HEK293T (cell line): ENCODE measurements at regions not wholly inside any gene's neighbourhood (a gene's known extent, or its start where the extent isn't known, plus 50 kb on each side); places are given as distances from the start of the nearest gene placed in this dataset.

Experiments
- CTCF ChIA-PET: fragments of 350-600 bp; formaldehyde crosslinking; extraction: SDS; loops from one replicate; lab custom pipeline; 2021; ENCODE audit warnings: antibody characterized with exemption, inconsistent platforms; lab: Yijun Ruan, JAX
- POLR2A ChIA-PET: fragments of 350-600 bp; formaldehyde crosslinking; extraction: SDS; loops from one replicate; lab custom pipeline; 2020; ENCODE audit warnings: antibody characterized with exemption, inconsistent platforms; lab: Yijun Ruan, JAX
- DNase-seq: peaks from one replicate; pipeline ENCODE4 v3.0.0; 2012; ENCODE audit warnings: mixed read lengths; ENCODE audit errors: extremely low spot score
- ARNT ChIP-seq: fragments of 450-650 bp; IDR thresholded peaks from 2 replicates; pipeline ENCODE4 v1.6.1; 2017; ENCODE audit warnings: mild to moderate bottlenecking
- BHLHE40 ChIP-seq: fragments of 450-650 bp; IDR thresholded peaks from 2 replicates; pipeline ENCODE4 v1.6.1; 2016; ENCODE audit warnings: mild to moderate bottlenecking, moderate library complexity, borderline replicate concordance
- CTBP1 ChIP-seq: fragments of 450-650 bp; IDR thresholded peaks from 2 replicates; pipeline ENCODE4 v1.6.1; 2016; ENCODE audit warnings: borderline replicate concordance
- ELF4 ChIP-seq: fragments of 450-650 bp; IDR thresholded peaks from 2 replicates; pipeline ENCODE4 v1.6.1; 2017; ENCODE audit warnings: antibody characterized with exemption
- FOXA1 ChIP-seq: fragments of 450-650 bp; IDR thresholded peaks from 2 replicates; pipeline ENCODE4 v1.6.1; 2016; ENCODE audit warnings: mild to moderate bottlenecking
- FOXK2 ChIP-seq: fragments of 450-650 bp; IDR thresholded peaks from 2 replicates; pipeline ENCODE4 v1.6.1; 2016; ENCODE audit warnings: mild to moderate bottlenecking
- FOXM1 ChIP-seq: fragments of 450-650 bp; IDR thresholded peaks from 2 replicates; pipeline ENCODE4 v1.6.1; 2017; ENCODE audit warnings: mild to moderate bottlenecking, borderline replicate concordance
- HDGF ChIP-seq: fragments of 450-650 bp; IDR thresholded peaks from 2 replicates; pipeline ENCODE4 v1.6.1; 2017; ENCODE audit warnings: antibody characterized with exemption, borderline replicate concordance
- L3MBTL2 ChIP-seq: fragments of 450-650 bp; conservative IDR thresholded peaks from 2 replicates; pipeline ENCODE4 v1.6.1; 2016; ENCODE audit warnings: mild to moderate bottlenecking
- LEF1 ChIP-seq: fragments of 450-650 bp; IDR thresholded peaks from 2 replicates; pipeline ENCODE4 v1.6.1; 2017; ENCODE audit warnings: mild to moderate bottlenecking, borderline replicate concordance
- NFRKB ChIP-seq: fragments of 450-650 bp; IDR thresholded peaks from 2 replicates; pipeline ENCODE4 v1.6.1; 2016; ENCODE audit warnings: mild to moderate bottlenecking, moderate library complexity
- SP1 ChIP-seq: fragments of 450-650 bp; IDR thresholded peaks from 2 replicates; pipeline ENCODE4 v1.6.1; 2017
- SUZ12 ChIP-seq: fragments of 450-650 bp; IDR thresholded peaks from 2 replicates; pipeline ENCODE4 v1.6.1; 2016; ENCODE audit warnings: mild to moderate bottlenecking
- TARDBP ChIP-seq: fragments of 450-650 bp; IDR thresholded peaks from 2 replicates; pipeline ENCODE4 v1.6.1; 2016
- ZNF384 ChIP-seq: fragments of 450-650 bp; IDR thresholded peaks from 2 replicates; pipeline ENCODE4 v1.6.1; 2016
- TF ChIP-seq, protein P1 (sequence below): fragments of 450-650 bp; IDR thresholded peaks from 2 replicates; pipeline ENCODE4 v1.6.1; 2016

DNA sequence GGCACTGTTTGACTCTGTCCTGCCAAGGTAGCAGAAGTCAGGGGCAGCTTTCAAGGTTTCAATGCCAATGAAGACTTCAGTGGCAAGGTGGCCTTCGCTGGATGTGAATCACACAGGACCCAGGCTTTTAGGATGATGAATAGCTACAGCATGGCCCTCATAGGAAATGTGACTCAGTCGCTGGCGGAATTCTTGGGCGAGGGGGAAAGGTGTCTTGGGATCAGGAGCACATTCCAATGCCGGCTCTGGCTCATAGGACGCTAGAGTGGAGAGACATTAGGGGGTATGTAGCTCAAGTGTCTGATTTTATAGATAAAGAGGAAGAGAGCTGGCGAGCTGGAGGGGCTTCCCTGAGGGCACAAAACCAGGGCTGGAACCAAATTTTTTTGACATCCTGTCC lies 68.6 kb downstream of the SMIM21 start:
- DNase-seq = no peak
- POLR2A ChIA-PET = no interaction called here
- TF ChIP-seq HDGF (no peak), SP1 (no peak), CTBP1 (no peak), SUZ12 (no peak)
- CTCF ChIA-PET = interaction anchor here (0.9 kb wide), 1 partner anchor 15 kb away, joined by 4 read pairs; no protein-coding TSS in a partner anchor

DNA sequence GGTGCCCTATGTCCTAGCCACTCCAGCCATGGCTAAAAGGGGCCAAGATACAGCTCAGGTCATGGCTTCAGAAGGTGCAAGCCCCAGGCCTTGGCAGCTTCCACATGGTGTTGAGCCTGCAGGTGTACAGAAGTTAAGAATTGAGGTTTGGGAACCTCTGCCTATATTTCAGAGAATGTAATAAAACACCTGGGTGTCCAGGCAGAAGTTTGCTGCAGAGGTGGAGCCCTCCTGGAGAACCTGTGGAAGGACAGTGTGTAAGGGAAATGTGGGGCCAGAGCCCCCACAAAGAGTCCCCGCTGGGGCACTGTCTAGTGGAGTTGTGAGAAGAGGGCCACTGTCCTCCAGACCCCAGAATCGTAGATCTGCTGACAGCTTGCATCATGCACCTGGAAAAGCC lies 74.1 kb downstream of the SMIM21 start:
- CTCF ChIA-PET = no interaction called here
- no peak for DNase-seq
- POLR2A ChIA-PET = no interaction called here
- TF ChIP-seq ELF4 (no peak), LEF1 (no peak), BHLHE40 (no peak), CTBP1 (no peak), ARNT (no peak), TARDBP (no peak), HDGF (no peak)

DNA sequence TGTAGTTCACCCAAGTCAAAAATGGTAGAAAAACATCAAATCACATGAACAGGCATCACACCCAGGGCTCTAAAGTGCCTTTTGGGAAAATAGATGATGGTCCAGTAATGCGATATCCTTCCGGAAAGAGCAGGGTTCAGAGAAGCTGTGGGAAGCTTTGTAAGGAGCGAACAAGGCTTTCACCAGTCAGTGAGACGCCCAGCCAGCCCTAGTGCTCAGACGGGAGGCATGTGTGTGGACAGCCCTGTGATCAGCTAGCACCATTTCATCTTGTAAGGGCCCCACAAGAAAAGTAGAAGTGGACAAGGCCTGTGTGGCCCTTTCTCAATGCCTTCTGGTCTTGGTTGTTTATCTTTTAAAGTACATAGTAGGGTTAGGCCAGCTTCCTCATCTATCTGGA lies 76.1 kb downstream of the SMIM21 start:
- DNase-seq = no peak
- ChIA-PET CTCF (no interaction called here), POLR2A (no interaction called here)
- TF ChIP-seq FOXK2 = no peak
- no peak for TF ChIP-seq SP1
- no peak for TF ChIP-seq HDGF
- no peak for TF ChIP-seq ELF4
- TF ChIP-seq L3MBTL2 = no peak
- TF ChIP-seq, protein P1, sequence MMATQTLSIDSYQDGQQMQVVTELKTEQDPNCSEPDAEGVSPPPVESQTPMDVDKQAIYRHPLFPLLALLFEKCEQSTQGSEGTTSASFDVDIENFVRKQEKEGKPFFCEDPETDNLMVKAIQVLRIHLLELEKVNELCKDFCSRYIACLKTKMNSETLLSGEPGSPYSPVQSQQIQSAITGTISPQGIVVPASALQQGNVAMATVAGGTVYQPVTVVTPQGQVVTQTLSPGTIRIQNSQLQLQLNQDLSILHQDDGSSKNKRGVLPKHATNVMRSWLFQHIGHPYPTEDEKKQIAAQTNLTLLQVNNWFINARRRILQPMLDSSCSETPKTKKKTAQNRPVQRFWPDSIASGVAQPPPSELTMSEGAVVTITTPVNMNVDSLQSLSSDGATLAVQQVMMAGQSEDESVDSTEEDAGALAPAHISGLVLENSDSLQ = no peak

DNA sequence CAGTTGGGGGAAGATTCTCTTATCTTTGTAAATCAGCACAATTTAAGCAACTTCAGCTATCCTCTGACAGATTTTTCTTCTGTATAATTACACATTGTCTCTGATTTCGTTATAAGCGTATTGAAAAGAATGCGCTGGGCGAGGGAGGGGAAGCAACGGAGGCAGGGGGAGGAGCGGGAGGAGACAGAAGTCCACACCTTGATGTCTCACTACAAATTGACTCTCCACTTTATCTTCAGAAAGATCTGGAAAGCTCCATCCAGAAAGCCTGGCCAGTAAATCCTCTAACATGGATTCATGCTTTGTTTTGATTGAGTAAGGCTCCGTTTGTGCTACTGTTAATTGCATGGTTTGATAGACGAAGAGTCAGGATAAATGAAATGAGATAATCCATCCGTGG lies 76.6 kb downstream of the SMIM21 start:
- DNase-seq = no peak
- ChIA-PET POLR2A (no interaction called here), CTCF (no interaction called here)
- TF ChIP-seq LEF1 (no peak), ARNT (no peak), FOXA1 (no peak), L3MBTL2 (no peak), SUZ12 (no peak), CTBP1 (no peak), ELF4 (no peak), FOXK2 (no peak), HDGF (no peak), ZNF384 (no peak), BHLHE40 (no peak), SP1 (no peak), FOXM1 (no peak), TARDBP (no peak)
- TF ChIP-seq, protein P1 = no peak

DNA sequence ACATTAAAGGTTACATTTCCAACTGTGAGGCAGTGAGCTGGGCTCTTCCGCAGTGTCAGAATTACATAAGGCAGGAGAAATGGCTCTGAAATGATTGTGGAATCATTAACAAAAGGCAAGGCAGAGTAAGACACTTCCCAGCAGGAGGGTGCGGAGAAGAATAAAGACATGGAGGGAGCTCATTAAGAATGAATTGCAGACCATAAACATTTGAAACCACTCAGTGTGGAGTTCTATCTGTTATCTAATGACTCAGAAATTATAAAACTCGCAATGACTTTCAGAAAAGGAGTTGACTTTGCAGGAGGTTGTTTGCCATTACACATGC lies 77.0 kb downstream of the SMIM21 start:
- ChIA-PET POLR2A (no interaction called here), CTCF (no interaction called here)
- TF ChIP-seq TARDBP = no peak
- no peak for TF ChIP-seq ELF4
- no peak for DNase-seq

DNA sequence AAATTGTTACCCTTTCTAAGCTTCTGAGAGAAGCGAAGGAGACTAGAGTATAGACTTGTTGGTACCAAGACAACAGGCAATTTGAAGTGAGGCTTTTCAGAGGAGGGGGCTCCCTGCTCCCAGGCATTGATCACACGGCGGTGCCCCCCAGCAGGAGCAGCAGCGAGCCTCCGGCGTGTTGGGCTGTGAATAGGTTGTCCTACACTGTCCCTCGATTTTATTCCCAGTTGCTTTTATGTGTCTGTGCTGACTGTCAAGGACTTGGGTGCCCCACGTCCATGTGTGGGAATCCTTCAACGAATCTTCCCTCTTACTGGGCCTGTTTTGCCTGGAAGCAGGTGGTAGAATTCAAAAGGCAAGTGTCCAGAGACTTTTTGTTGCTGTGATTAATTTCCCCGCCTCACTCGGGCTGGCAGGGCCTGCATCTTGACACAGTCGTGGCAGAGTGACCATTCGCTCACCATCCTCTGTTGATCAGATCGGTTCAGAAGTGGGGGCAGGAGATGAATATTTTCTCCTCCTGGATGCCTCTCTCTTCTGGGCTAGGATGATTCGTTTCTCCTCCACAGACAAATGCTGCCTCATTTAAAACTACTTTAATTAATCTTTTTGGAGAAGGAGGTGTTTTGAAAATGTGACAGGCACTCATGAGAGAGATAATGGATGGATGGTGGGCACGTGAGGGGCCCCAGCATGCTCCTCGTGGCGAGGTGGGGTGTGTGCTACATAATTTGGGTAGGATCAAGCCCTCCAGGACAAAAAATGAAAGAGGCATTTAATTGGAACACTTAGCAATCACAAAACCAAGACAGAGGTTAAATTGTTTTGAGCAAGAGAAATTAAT lies 77.6 kb downstream of the SMIM21 start:
- POLR2A ChIA-PET = no interaction called here
- no peak for DNase-seq
- no peak for TF ChIP-seq SUZ12
- no peak for TF ChIP-seq LEF1
- no peak for TF ChIP-seq CTBP1
- no peak for TF ChIP-seq NFRKB
- TF ChIP-seq ZNF384 = no peak
- TF ChIP-seq SP1 = no peak
- TF ChIP-seq BHLHE40 = no peak
- no peak for TF ChIP-seq HDGF
- TF ChIP-seq L3MBTL2 = no peak
- no peak for TF ChIP-seq ARNT
- TF ChIP-seq FOXM1 = no peak
- TF ChIP-seq ELF4 = no peak
- CTCF ChIA-PET = no interaction called here

DNA sequence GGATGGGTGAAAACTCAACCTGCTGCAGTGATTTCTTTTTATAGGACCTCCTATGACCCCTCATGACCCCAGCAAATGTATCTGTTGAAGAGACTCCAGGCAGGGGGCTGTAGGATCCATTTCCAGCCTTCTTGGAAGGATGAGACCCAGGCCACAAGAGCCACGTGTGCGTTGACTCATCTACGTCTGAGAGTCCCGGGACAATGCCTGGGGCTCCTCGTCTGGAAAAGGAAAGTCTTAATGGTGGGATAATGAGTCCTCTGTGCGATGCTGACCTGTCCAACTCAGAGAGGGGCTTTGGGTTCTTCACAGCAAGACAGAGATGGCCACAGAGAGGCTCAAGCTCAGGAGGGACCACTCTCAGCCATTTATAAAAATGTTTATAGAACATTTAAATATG lies 80.8 kb downstream of the SMIM21 start:
- TF ChIP-seq, protein P1 = no peak
- no peak for TF ChIP-seq NFRKB
- no peak for TF ChIP-seq BHLHE40
- no peak for TF ChIP-seq ELF4
- TF ChIP-seq FOXM1 = no peak
- no peak for TF ChIP-seq CTBP1
- no peak for TF ChIP-seq LEF1
- no peak for TF ChIP-seq FOXK2
- no peak for TF ChIP-seq SP1
- no peak for TF ChIP-seq TARDBP
- TF ChIP-seq FOXA1 = no peak
- no peak for TF ChIP-seq SUZ12
- no peak for TF ChIP-seq ARNT
- no peak for TF ChIP-seq L3MBTL2
- TF ChIP-seq ZNF384 = no peak
- POLR2A ChIA-PET = no interaction called here
- no peak for DNase-seq
- CTCF ChIA-PET = interaction anchor here (0.6 kb wide), 1 partner anchor 736 kb away, joined by 3 read pairs; no protein-coding TSS in a partner anchor
